Epithelial cell of proximal tubule (primary cell): ENCODE measurements at regions not wholly inside any gene's neighbourhood (a gene's known extent, or its start where the extent isn't known, plus 50 kb on each side); places are given as distances from the start of the nearest gene placed in this dataset.

ENCODE experiments used
- DNase-seq: peaks from one replicate; pipeline ENCODE4 v3.0.0-alpha.2; 2011; ENCODE audit warnings: low read depth
- H3K4me3 ChIP-seq: 2 replicates; pipeline ENCODE4 v1.5.1; 2011; ENCODE audit warnings: low read depth, mild to moderate bottlenecking, low read length
- CTCF ChIP-seq: conservative IDR thresholded peaks from 2 replicates; pipeline ENCODE4 v1.5.1; 2012; ENCODE audit warnings: low read depth, mild to moderate bottlenecking, low read length

DNA sequence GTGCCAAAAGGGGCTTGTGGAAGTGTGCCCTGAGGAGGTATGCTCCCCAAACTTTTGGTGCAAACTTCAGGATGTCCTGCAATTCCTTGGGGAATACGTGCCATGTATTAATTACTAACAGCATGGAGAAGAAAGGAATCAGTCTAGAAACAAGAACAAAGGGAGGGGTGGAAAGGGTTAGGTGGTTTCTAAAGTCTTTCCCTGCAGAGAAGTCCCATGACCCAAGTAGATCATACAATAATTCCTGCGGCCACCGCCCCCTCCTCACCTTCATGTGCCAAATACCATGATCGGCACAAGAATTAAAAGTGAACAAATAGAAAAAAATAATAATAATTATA is 258.2 kb downstream of the PLPP3 start:
- no peak for TF ChIP-seq CTCF
- no peak for DNase-seq
- no peak overlapping the region for H3K4me3 ChIP-seq

DNA sequence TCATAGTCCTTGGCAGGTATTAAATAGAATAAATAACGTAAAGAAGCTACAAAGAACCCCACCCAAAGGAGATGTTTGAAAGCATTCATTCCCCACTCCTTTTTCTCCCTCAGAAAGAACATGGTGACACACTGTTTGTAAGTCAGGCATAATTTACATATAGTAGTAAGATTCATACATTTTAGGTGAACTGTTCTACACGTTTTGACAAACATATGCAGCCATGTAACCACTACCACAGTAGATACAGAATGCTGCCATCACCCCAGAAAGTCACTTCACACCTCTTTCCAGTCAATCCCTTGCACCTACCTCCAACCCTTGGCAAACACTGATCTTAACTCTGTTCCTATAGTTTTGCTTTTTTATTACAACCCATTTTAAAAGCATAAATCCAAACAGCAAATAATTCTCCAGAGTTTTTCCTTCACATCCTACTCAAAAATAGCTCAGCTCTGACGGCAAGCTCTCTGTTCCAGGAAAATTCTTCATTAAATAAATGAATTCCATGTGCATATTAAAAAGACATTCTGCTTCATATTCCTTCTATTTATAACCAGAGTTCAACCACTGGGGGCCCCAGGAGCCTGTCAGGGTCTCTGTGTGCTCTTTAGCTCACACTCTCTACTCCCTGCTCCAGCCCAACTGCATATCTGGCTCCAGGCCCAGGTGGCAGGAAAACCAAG is 258.8 kb downstream of the PLPP3 start:
- DNase-seq: no peak
- no peak for TF ChIP-seq CTCF
- no peak overlapping the region for H3K4me3 ChIP-seq

DNA sequence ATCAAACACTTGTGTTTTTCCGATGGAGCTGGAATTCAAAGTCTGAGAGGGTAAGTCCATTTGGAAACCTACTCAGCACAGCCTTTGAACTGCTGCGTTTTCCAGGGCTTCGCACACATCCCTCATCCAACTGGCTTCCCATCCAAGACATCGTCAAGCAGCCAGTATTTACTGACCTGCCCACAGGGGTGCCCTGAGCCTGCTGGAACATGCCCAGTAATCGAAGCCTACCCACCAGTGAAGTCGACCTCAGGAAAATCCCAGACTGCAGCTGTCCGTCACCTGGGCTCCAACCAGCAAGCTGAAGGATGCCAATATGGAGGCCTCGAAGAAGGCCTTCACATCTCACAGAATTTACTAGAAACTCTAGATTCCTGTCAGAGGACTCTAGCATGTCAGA is 261.6 kb downstream of the PLPP3 start:
- no peak for DNase-seq
- no peak for TF ChIP-seq CTCF
- H3K4me3 ChIP-seq: no peak overlapping the region

- DNase-seq: no peak
- TF ChIP-seq CTCF: no peak
- H3K4me3 ChIP-seq: no peak overlapping the region
Measured at GRCh38 chr1:56315293-56315942, 263.9 kb downstream of the PLPP3 start.

DNA sequence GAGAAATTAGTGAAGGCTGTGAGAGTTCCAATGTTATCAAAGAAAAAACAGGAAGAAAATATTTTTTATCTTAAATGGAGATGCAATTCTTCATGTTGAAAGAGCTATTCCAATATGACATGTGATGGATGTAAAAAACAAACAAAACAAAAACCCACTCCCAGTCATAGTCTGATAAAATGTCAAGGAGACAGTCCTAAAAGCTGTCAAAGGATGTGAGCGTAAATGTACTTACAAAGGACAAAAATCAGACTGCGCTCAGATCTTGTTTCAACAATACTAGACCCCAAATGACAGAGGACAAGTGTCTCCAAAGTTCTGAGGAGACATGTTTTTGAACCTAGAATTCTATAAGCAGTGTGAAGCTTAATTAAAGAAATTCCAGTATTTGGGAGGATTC is 265.8 kb downstream of the PLPP3 start:
- no peak for DNase-seq
- TF ChIP-seq CTCF: no peak
- H3K4me3 ChIP-seq: no peak overlapping the region

GRCh38 chr1:56311766-56312165 is 267.6 kb downstream of the PLPP3 start:
- no peak for DNase-seq
- no peak overlapping the region for H3K4me3 ChIP-seq
- no peak for TF ChIP-seq CTCF

DNA sequence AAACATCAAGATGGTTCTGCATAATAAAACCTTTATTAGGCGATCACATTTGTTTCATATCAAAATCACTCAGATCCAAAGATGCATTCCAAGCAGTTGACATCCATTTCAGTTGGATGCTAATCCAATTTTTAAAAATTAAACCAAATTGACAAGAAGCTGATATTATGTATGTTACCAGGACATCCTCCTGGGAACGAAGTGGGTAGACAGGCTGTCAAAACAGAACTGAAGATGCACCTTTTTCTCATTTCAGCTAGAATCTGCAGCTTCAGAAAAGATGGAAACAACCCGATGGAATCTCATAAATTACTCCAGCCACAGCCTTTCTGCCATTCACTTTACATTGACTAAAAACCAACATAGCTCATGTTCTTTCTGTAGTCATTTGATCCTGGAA is 268.4 kb downstream of the PLPP3 start:
- DNase-seq: no peak
- TF ChIP-seq CTCF: no peak
- H3K4me3 ChIP-seq: no peak overlapping the region
